ENCODE measurements at regions not wholly inside any gene's neighbourhood (a gene's known extent, or its start where the extent isn't known, plus 50 kb on each side); places are given as distances from the start of the nearest gene placed in this dataset.

DNA sequence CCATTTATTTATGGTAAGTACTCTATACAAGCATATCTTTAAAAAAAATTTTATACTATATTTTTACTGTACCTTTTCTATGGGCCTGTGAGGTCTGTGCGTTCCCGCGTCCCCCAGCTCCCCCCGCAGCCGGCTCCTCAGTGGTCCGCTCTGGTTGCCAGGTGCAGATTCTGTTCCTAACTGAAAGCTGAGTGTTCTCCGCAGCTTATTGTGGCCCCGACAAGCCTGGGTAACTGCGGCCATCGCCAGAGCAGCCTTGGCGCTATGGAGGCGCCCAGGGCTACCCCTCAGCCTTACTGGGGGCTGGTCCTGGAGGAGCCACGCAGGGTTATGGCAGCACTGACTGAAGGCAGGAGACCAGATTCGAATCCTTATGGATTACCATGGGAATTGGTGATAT lies 896.8 kb downstream of the PCDH17 start:
- H3K27ac ChIP-seq = no peak overlapping the region
- DNase-seq = no peak
- no peaks in the 10 kb centered on the region for H3K4me1 ChIP-seq
- no peak for TF ChIP-seq POLR2A (IDR thresholded peaks at IDR 0.05)
- TF ChIP-seq, protein P1, sequence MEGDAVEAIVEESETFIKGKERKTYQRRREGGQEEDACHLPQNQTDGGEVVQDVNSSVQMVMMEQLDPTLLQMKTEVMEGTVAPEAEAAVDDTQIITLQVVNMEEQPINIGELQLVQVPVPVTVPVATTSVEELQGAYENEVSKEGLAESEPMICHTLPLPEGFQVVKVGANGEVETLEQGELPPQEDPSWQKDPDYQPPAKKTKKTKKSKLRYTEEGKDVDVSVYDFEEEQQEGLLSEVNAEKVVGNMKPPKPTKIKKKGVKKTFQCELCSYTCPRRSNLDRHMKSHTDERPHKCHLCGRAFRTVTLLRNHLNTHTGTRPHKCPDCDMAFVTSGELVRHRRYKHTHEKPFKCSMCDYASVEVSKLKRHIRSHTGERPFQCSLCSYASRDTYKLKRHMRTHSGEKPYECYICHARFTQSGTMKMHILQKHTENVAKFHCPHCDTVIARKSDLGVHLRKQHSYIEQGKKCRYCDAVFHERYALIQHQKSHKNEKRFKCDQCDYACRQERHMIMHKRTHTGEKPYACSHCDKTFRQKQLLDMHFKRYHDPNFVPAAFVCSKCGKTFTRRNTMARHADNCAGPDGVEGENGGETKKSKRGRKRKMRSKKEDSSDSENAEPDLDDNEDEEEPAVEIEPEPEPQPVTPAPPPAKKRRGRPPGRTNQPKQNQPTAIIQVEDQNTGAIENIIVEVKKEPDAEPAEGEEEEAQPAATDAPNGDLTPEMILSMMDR (IDR thresholded peaks at IDR 0.05) = no peak
- intact Hi-C loops (cut with DNase I; ENCODE audit: low total_unique reads) = no loop called here
- H3K9me3 ChIP-seq = no peaks in the 10 kb centered on the region
- H3K36me3 ChIP-seq = no peaks in the 10 kb centered on the region
- no peak overlapping the region for H3K4me3 ChIP-seq
- H3K27me3 ChIP-seq = no peaks in the 10 kb centered on the region

DNA sequence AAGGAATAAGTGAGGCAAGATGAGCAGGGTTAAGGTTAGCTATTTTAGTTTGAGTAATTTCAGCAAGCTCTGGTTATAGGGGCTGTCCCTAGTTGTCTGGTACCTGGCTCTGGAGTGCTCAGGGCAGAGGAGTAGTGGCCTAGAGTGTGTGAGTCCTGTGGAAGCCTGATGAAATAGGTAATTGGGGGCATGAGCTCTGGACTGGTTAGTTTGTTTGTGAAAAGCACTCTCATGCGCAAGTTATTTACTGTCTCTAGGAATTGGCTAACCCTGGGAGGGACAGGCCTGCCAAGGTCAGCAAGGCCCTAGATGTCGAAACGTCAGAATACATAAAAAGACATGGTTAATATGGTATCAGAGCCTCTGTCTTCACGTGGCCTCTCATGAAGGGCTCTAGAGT lies 900.1 kb downstream of the PCDH17 start:
- H3K27ac ChIP-seq = no peak overlapping the region
- no peaks in the 10 kb centered on the region for H3K36me3 ChIP-seq
- no peak overlapping the region for H3K4me3 ChIP-seq
- no peaks in the 10 kb centered on the region for H3K9me3 ChIP-seq
- H3K4me1 ChIP-seq = no peaks in the 10 kb centered on the region
- TF ChIP-seq, protein P1 (IDR thresholded peaks at IDR 0.05) = no peak
- TF ChIP-seq POLR2A (IDR thresholded peaks at IDR 0.05) = no peak
- no peak for DNase-seq
- intact Hi-C loops (cut with DNase I; ENCODE audit: low total_unique reads) = no loop called here
- no peaks in the 10 kb centered on the region for H3K27me3 ChIP-seq

DNA sequence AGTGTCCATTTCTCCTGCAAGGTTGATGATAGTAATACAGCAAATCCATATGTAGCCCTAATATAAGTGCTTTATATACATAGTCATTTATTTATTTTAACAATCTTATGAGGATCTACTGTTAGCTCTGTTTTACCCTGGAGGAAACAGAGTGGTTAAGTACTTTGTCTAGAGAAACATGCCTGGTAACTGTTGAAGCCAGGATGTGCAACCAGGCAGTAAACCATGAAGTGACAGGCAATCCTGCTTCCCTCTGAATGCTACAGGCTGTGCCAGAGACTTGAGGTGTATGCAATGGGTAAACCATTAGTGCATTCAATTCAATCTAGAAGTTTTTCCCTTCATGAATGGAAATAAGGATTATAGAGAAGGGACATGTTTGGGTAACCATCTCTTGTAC lies 911.0 kb downstream of the PCDH17 start:
- Histone ChIP-seq H3K36me3 (no peaks in the 10 kb centered on the region), H3K9me3 (no peaks in the 10 kb centered on the region), H3K27me3 (peaks cover 0 to 4% of the 10 kb centered on the region in 2 donors), H3K4me1 (no peaks in the 10 kb centered on the region), H3K27ac (no peak overlapping the region), H3K4me3 (no peak overlapping the region)
- intact Hi-C loops (cut with DNase I; ENCODE audit: low total_unique reads) = no loop called here
- no peak for TF ChIP-seq POLR2A (IDR thresholded peaks at IDR 0.05)
- DNase-seq = no peak

DNA sequence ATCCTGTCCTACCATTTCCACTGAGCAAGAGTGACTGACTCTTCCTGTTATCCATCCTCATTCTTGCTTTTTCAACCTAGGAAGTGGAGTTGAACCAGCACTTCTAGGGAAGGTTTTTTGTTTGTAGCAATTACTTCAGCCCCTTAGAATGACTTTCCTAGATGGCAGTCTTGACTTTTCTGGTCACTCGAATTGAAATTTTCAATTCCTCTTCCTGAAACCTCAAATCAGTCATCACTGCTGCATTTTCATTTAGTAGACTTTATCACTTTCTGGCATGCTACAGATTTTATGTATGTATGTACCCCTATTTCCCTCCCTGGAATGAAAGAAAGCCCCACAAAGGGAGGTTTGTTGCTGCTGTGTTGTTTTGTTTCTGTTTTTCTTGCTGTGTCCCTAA lies 915.9 kb downstream of the PCDH17 start:
- DNase-seq = no peak
- Histone ChIP-seq H3K27ac (no peak overlapping the region), H3K4me3 (no peak overlapping the region), H3K9me3 (no peaks in the 10 kb centered on the region), H3K4me1 (no peaks in the 10 kb centered on the region), H3K36me3 (no peaks in the 10 kb centered on the region), H3K27me3 (no peaks in the 10 kb centered on the region)
- intact Hi-C loops (cut with DNase I; ENCODE audit: low total_unique reads) = no loop called here
- no peak for TF ChIP-seq POLR2A (IDR thresholded peaks at IDR 0.05)
- TF ChIP-seq, protein P1 (IDR thresholded peaks at IDR 0.05) = no peak

DNA sequence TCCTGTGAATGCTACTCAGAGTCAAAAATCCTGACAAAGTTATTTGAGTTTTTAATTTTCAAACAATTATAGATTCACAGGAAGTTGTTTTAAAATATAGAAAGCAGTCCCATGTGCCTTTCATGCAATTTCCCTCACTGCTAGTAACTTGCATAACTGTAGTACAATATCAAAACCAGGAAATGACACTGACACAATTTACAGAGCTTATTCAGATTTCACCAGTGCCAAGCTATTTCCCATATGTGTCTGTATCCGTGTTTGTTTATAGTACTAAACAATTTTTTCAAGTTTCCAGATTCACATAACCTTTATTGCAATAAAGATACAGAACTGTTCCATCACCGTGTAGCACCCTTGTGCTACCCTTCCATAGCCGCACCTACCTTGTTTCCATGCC lies 934.6 kb downstream of the PCDH17 start:
- intact Hi-C loops (cut with DNase I; ENCODE audit: low total_unique reads) = no loop called here
- TF ChIP-seq, protein P1 (IDR thresholded peaks at IDR 0.05) = no peak
- TF ChIP-seq POLR2A (IDR thresholded peaks at IDR 0.05) = no peak
- H3K4me1 ChIP-seq = no peaks in the 10 kb centered on the region
- H3K27ac ChIP-seq = no peak overlapping the region
- H3K27me3 ChIP-seq = no peaks in the 10 kb centered on the region
- DNase-seq = no peak
- H3K9me3 ChIP-seq = no peaks in the 10 kb centered on the region
- no peak overlapping the region for H3K4me3 ChIP-seq
- H3K36me3 ChIP-seq = no peaks in the 10 kb centered on the region

DNA sequence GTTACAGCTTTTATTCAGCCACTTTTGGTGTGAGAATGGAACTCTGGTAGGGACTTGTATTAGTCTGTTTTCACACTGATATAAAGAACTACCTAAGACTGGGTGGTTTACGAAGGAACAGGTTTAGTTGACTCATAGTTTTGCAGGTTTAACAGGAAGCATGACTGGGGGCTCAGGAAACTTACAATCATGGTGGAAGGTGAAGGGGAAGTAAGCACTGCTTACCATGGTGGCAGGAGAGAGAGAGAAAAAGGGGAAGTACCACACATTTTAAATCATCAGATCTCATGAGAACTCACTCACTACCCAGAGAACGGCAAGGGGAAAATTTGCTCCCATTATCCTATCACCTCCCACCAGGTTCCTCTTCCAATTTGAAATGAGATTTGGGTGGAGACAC lies 942.2 kb downstream of the PCDH17 start:
- no peaks in the 10 kb centered on the region for H3K9me3 ChIP-seq

More for the DNA sequence above, 942.2 kb downstream of the PCDH17 start:
- no peak overlapping the region for H3K4me3 ChIP-seq
- intact Hi-C loops (cut with DNase I; ENCODE audit: low total_unique reads) = no loop called here
- no peaks in the 10 kb centered on the region for H3K4me1 ChIP-seq
- no peaks in the 10 kb centered on the region for H3K36me3 ChIP-seq
- H3K27ac ChIP-seq = no peak overlapping the region
- DNase-seq = no peak
- TF ChIP-seq POLR2A (IDR thresholded peaks at IDR 0.05) = no peak
- TF ChIP-seq, protein P1 (IDR thresholded peaks at IDR 0.05) = no peak
- no peaks in the 10 kb centered on the region for H3K27me3 ChIP-seq
